ENCODE measurements at regions not wholly inside any gene's neighbourhood (a gene's known extent, or its start where the extent isn't known, plus 50 kb on each side); places are given as distances from the start of the nearest gene placed in this dataset.

- Histone ChIP-seq H2BK20ac (ENCODE audit: low read depth, low read length) (no peak overlapping the region), H4K5ac (ENCODE audit: low read depth, low read length) (no peak overlapping the region), H3K27me3 (ENCODE audit: control insufficient read depth, insufficient read depth, low read length) (no peaks in the 10 kb centered on the region), H2AK5ac (ENCODE audit: low read depth, low read length) (no peak overlapping the region), H3K79me1 (ENCODE audit: low read depth in 1 of 2, low read length in 2 of 2) (no peaks in the 10 kb centered on the region), H4K8ac (ENCODE audit: low read depth in 2 of 2, low read length in 2 of 2) (no peak overlapping the region), H3K9ac (ENCODE audit: low read depth, low read length) (no peak overlapping the region), H2AK9ac (replicated peaks; ENCODE audit: low read depth, low read length, poor library complexity) (no peak overlapping the region), H3K23ac (ENCODE audit: low read depth, low read length) (no peak overlapping the region), H3K9me3 (ENCODE audit: control insufficient read depth, insufficient read depth, low read length) (no peaks in the 10 kb centered on the region), H3K36me3 (ENCODE audit: control insufficient read depth, insufficient read depth, low read length) (no peaks in the 10 kb centered on the region), H2BK15ac (ENCODE audit: low read depth, low read length) (no peak overlapping the region), H2BK5ac (ENCODE audit: low read depth, low read length, poor library complexity, severe bottlenecking) (no peak overlapping the region), H3K18ac (ENCODE audit: low read depth, low read length) (no peak overlapping the region), H2BK120ac (ENCODE audit: low read depth, low read length) (no peak overlapping the region), H3K4me1 (ENCODE audit: control insufficient read depth, insufficient read depth, low read length) (no peaks in the 10 kb centered on the region), H4K91ac (ENCODE audit: insufficient read depth, low read depth, low read length) (no peak overlapping the region), H3K4ac (ENCODE audit: low read depth, low read length) (no peak overlapping the region), H3K56ac (ENCODE audit: extremely low read depth, insufficient read depth, low read length) (no peak overlapping the region), H3K14ac (replicated peaks; ENCODE audit: low read depth, low read length) (no peak overlapping the region), H3K4me2 (ENCODE audit: low read depth, low read length) (no peak overlapping the region), H4K20me1 (ENCODE audit: insufficient read depth, low read length) (no peaks in the 10 kb centered on the region), H3K9me1 (ENCODE audit: insufficient read depth, low read length) (no peaks in the 10 kb centered on the region), H3K27ac (ENCODE audit: insufficient read depth, low read length) (no peak overlapping the region), H2AFZ (replicated peaks; ENCODE audit: low read length, poor library complexity) (no peak overlapping the region), H3K4me3 (ENCODE audit: insufficient read depth, low read depth, low read length) (no peak overlapping the region)
- intact Hi-C loops (cut with micrococcal nuclease) (no loop called here), dilution Hi-C loops (cut with HindIII; ENCODE audit: low sequenced_read_pairs, unreplicated experiment) (no loop called here), in situ Hi-C loops (cut with MboI; ENCODE audit: low sequenced_read_pairs) (no loop called here)
- TF ChIP-seq RFX5 (IDR thresholded peaks at IDR 0.05; ENCODE audit: low read depth, low read length) (no peak), CEBPB (IDR thresholded peaks at IDR 0.05; ENCODE audit: low read depth, low read length) (no peak), ELK1 (IDR thresholded peaks at IDR 0.05; ENCODE audit: borderline replicate concordance, low read depth, low read length) (no peak), BHLHE40 (IDR thresholded peaks at IDR 0.05; ENCODE audit: low read depth, low read length) (no peak), FOS (IDR thresholded peaks at IDR 0.05; ENCODE audit: low read depth, low read length) (no peak)
- ATAC-seq (ENCODE audit: low read depth): no peak
- CTCF ChIA-PET: no interaction called here
- DNase-seq: no peak
- POLR2A ChIA-PET (ENCODE audit: unreplicated experiment): no interaction called here
- no TSS peak for BruUV-seq (replicated peaks)
- no CpG with 5 or more reads among the region's 1 CpG for WGBS, 2 experiments (ENCODE audit: extremely low coverage in 2 of 2, insufficient read length in 1 of 2)
Measured at GRCh38 chr7:131787101-131787500, 230.7 kb upstream of the PODXL start.

Data from IMR-90 (cell line).